ENCODE measurements at regions not wholly inside any gene's neighbourhood (a gene's known extent, or its start where the extent isn't known, plus 50 kb on each side); places are given as distances from the start of the nearest gene placed in this dataset.

GRCh38 chr2:12096051-12096787 lies 349.8 kb downstream of the LPIN1 start:
- Histone ChIP-seq H3K27me3 (no peaks in the 10 kb centered on the region), H3K27ac (no peak overlapping the region), H3K9me3 (no peaks in the 10 kb centered on the region), H3K4me1 (no peaks in the 10 kb centered on the region), H3K4me3 (no peak overlapping the region), H3K36me3 (no peaks in the 10 kb centered on the region)
- DNase-seq, result no peak
- 76 to 83% methylated on average over 12 of the region's 12 CpGs for WGBS, 2 donors
- no peak for TF ChIP-seq CTCF (IDR thresholded peaks at IDR 0.05)
- TF ChIP-seq POLR2AphosphoS5 (IDR thresholded peaks at IDR 0.05), result no peak
- TF ChIP-seq POLR2A (IDR thresholded peaks at IDR 0.05), result no peak
- no peak for TF ChIP-seq EP300 (IDR thresholded peaks at IDR 0.05)
- intact Hi-C loops (cut with DNase I), result no loop called here

GRCh38 chr2:12096788-12097449 lies 350.5 kb downstream of the LPIN1 start:
- Histone ChIP-seq H3K4me3 (no peak overlapping the region), H3K36me3 (no peaks in the 10 kb centered on the region), H3K9me3 (no peaks in the 10 kb centered on the region), H3K4me1 (no peaks in the 10 kb centered on the region), H3K27me3 (no peaks in the 10 kb centered on the region), H3K27ac (no peak overlapping the region)
- WGBS, 2 donors, result 75 to 80% methylated on average over 7 of the region's 7 CpGs
- DNase-seq, result no peak
- TF ChIP-seq POLR2A (IDR thresholded peaks at IDR 0.05), result no peak
- no peak for TF ChIP-seq EP300 (IDR thresholded peaks at IDR 0.05)
- no peak for TF ChIP-seq CTCF (IDR thresholded peaks at IDR 0.05)
- no peak for TF ChIP-seq POLR2AphosphoS5 (IDR thresholded peaks at IDR 0.05)
- intact Hi-C loops (cut with DNase I), result no loop called here

GRCh38 chr2:12097859-12098258 lies 351.4 kb downstream of the LPIN1 start:
- intact Hi-C loops (cut with DNase I), result no loop called here

GRCh38 chr2:12099374-12099773 lies 352.9 kb downstream of the LPIN1 start:
- Histone ChIP-seq H3K27ac (no peak overlapping the region), H3K27me3 (no peaks in the 10 kb centered on the region), H3K9me3 (no peaks in the 10 kb centered on the region), H3K4me1 (no peaks in the 10 kb centered on the region), H3K36me3 (no peaks in the 10 kb centered on the region), H3K4me3 (no peak overlapping the region)
- DNase-seq, result no peak
- 61 to 63% methylated on average over 3 of the region's 3 CpGs for WGBS, 2 donors
- TF ChIP-seq POLR2A (IDR thresholded peaks at IDR 0.05), result no peak
- TF ChIP-seq EP300 (IDR thresholded peaks at IDR 0.05), result no peak
- no peak for TF ChIP-seq CTCF (IDR thresholded peaks at IDR 0.05)
- TF ChIP-seq POLR2AphosphoS5 (IDR thresholded peaks at IDR 0.05), result no peak
- intact Hi-C loops (cut with DNase I), result no loop called here

More at GRCh38 chr2:12097859-12098258, 351.4 kb downstream of the LPIN1 start:
- DNase-seq, result no peak
- TF ChIP-seq EP300 (IDR thresholded peaks at IDR 0.05), result no peak
- TF ChIP-seq CTCF (IDR thresholded peaks at IDR 0.05), result no peak
- no peak for TF ChIP-seq POLR2AphosphoS5 (IDR thresholded peaks at IDR 0.05)
- Histone ChIP-seq H3K27me3 (no peaks in the 10 kb centered on the region), H3K27ac (no peak overlapping the region), H3K4me3 (no peak overlapping the region), H3K9me3 (no peaks in the 10 kb centered on the region), H3K36me3 (no peaks in the 10 kb centered on the region), H3K4me1 (no peaks in the 10 kb centered on the region)
- WGBS, 2 donors, result 89 to 94% methylated on average over 7 of the region's 7 CpGs
